DOHH2 (cell line): ENCODE measurements at regions not wholly inside any gene's neighbourhood (a gene's known extent, or its start where the extent isn't known, plus 50 kb on each side); places are given as distances from the start of the nearest gene placed in this dataset.

Source experiments
- CTCF ChIP-seq: fragments of 200-600 bp; sonication (generic); IDR thresholded peaks from one replicate; pipeline ENCODE4 v1.5.1; 2014; ENCODE audit warnings: antibody characterized with exemption, mild to moderate bottlenecking, low read depth, low read length; ENCODE audit not compliant: poor library complexity, severe bottlenecking
- EZH2phosphoT487 ChIP-seq: fragments of 200-600 bp; sonication (generic); IDR thresholded peaks from 2 replicates; pipeline ENCODE4 v1.6.1; 2017; ENCODE audit warnings: borderline replicate concordance, mild to moderate bottlenecking, antibody characterized with exemption, low read length, moderate library complexity, mixed read lengths

- TF ChIP-seq CTCF (no peak), EZH2phosphoT487 (no peak)
These were observed 284.2 kb upstream of the SOX5 start for GRCh38 chr12:24233519-24234246.
